BJ (cell line): ENCODE measurements at regions not wholly inside any gene's neighbourhood (a gene's known extent, or its start where the extent isn't known, plus 50 kb on each side); places are given as distances from the start of the nearest gene placed in this dataset.

Experiments used
- CTCF ChIA-PET: fragments of 350-600 bp; formaldehyde crosslinking; extraction: SDS; loops from one replicate; lab custom pipeline; 2021; ENCODE audit warnings: antibody characterized with exemption, inconsistent platforms; lab: Yijun Ruan, JAX
- POLR2A ChIA-PET: fragments of 300-600 bp; sonication (Branson Sonifier 250); formaldehyde crosslinking; extraction: SDS; loops from one replicate; lab custom pipeline; 2021; ENCODE audit warnings: antibody characterized with exemption; lab: Charles Lee
- DNase-seq: peaks from one replicate; pipeline ENCODE4 v3.0.0-alpha.2; 2011; ENCODE audit warnings: low read depth
- H3K27me3 ChIP-seq: 2 replicates; pipeline ENCODE4 v1.6.0; 2011; ENCODE audit warnings: low read length; ENCODE audit not compliant: control insufficient read depth, insufficient read depth
- H3K36me3 ChIP-seq: 2 replicates; pipeline ENCODE4 v1.5.1; 2011; ENCODE audit warnings: low read length; ENCODE audit not compliant: control insufficient read depth, insufficient read depth
- H3K4me3 ChIP-seq: 2 replicates; pipeline ENCODE4 v1.5.1; 2011; ENCODE audit warnings: low read depth, mild to moderate bottlenecking, control low read depth, low read length
- TF ChIP-seq, protein P1 (sequence below): IDR thresholded peaks from 2 replicates; pipeline ENCODE4 v1.5.1; 2011; ENCODE audit warnings: low read depth, mild to moderate bottlenecking, control low read depth, inconsistent platforms, low read length, moderate library complexity; ENCODE audit not compliant: insufficient read depth

DNA sequence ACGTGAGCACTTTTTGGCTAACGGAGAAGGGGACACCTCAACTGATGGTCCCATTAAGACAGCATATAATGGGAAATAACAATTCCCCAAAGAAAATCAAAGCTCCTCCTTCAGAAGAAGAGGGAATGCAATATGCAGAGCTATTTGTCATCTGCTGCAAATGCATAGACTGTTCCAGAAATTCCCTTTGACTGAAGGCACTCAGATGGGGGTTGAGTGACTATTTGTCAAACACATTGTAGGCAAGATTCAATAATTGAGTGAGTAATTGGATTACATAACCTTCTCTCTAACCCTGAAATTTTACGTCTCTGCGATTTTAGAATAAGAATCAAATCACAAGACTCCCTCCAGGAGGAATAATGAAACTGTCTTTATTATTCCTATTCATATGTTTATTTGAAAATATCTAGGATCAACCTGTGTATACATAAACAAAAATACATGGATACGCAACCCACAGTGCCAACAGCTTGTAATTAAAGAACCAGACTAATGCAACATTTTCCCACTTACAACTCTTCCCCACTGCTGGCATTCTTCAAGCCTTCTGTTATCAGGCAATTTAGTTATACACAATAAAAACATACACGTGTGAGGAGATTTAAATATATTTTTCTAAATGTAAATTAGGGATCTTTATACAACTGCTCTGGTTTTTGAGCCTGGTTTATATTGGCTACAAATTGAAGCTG is 256.6 kb downstream of the GBA3 start:
- H3K36me3 ChIP-seq: no peaks in the 10 kb centered on the region
- ChIA-PET CTCF (interaction anchor here (0.6 kb wide), 1 partner anchor 188 kb away, joined by 3 read pairs; no protein-coding TSS in a partner anchor), POLR2A (no interaction called here)
- no peak overlapping the region for H3K4me3 ChIP-seq
- DNase-seq: no peak
- TF ChIP-seq, protein P1, sequence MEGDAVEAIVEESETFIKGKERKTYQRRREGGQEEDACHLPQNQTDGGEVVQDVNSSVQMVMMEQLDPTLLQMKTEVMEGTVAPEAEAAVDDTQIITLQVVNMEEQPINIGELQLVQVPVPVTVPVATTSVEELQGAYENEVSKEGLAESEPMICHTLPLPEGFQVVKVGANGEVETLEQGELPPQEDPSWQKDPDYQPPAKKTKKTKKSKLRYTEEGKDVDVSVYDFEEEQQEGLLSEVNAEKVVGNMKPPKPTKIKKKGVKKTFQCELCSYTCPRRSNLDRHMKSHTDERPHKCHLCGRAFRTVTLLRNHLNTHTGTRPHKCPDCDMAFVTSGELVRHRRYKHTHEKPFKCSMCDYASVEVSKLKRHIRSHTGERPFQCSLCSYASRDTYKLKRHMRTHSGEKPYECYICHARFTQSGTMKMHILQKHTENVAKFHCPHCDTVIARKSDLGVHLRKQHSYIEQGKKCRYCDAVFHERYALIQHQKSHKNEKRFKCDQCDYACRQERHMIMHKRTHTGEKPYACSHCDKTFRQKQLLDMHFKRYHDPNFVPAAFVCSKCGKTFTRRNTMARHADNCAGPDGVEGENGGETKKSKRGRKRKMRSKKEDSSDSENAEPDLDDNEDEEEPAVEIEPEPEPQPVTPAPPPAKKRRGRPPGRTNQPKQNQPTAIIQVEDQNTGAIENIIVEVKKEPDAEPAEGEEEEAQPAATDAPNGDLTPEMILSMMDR: no peak
- H3K27me3 ChIP-seq: no peaks in the 10 kb centered on the region

DNA sequence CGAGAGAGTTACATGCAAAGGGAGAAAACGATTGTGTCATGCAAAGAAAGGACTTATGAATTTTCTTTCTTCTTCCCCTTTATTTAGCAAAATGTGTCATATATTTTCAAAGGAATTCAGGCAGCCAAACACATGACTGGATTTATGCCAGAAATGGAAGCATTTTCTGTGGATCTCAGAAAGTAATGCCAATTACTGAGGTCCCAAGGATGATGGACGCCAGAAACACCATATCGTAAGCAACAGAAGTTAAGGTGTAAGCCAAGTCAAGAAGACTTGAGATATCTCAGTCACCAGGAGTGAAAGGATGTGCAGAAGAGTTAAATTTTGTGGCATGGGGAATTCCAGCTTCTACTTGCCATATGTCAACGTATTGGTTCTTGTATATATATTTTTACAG is 255.1 kb downstream of the GBA3 start:
- TF ChIP-seq, protein P1: no peak
- ChIA-PET CTCF (no interaction called here), POLR2A (no interaction called here)
- H3K27me3 ChIP-seq: no peaks in the 10 kb centered on the region
- H3K36me3 ChIP-seq: no peaks in the 10 kb centered on the region
- DNase-seq: no peak
- H3K4me3 ChIP-seq: no peak overlapping the region

DNA sequence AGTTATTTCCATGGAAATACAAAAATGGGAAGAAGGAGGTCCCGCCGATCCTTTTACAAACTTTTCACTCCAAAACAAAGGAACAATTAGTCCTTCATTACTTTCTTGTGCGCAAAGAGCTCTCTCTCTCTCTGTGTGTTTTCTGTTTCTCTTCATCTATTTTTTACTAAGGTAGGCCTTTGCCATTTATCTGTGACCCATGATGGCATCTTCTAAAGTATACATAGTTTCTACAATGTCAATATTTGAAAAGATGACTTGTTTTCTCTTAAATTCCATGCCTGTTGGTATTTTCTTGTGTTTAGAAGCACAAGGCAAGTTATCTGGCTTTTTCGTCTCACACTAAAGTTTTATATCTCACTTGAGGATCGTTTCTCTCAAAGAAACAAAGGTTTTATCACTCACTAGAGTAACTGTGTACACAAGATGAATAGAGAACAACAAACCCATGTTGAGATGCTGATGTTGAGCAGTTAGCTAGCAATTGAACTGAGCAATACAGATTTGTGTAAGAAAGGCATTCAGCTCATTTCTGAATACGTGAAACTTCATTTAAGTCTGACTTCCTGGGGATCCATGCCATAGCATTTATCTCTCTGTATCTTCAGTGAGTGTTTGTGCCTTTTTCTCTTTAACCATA is 250.3 kb downstream of the GBA3 start:
- ChIA-PET POLR2A (no interaction called here), CTCF (no interaction called here)
- no peaks in the 10 kb centered on the region for H3K27me3 ChIP-seq
- TF ChIP-seq, protein P1: no peak
- no peaks in the 10 kb centered on the region for H3K36me3 ChIP-seq
- no peak for DNase-seq
- no peak overlapping the region for H3K4me3 ChIP-seq

DNA sequence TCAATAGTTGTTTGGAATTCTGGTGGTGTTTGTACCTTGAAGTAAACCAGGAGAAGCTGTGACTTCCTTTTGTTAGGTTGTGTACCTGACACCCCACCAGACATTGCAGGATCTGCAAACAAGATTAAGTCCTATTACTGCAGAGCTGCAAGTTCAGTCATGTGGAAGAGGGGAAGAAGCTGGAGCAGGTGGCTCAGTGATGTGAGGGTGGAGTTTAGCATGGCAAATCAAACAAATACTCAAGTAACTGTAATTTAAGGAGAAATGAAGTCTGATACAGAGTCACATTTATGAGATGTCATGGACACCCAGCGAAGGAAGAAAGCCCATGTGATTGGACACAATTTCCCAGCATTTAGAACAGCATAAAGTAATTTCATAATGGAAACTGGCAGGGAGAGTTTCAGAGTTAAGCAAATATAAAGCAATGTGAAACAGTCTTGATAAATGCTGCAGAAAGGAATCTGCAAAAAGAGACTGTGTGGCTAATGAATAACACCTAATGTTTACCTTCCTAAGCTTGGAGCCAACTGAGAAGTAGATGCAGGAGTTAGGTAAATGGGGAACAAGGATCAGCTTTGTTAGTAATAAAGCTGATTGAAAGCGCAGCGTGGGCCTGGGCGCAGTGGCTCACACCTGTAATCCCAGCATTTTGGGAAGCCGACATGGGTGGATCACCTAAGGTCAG is 249.1 kb downstream of the GBA3 start:
- TF ChIP-seq, protein P1: no peak
- Histone ChIP-seq H3K27me3 (no peaks in the 10 kb centered on the region), H3K36me3 (no peaks in the 10 kb centered on the region), H3K4me3 (no peak overlapping the region)
- CTCF ChIA-PET: no interaction called here
- no peak for DNase-seq
- POLR2A ChIA-PET: no interaction called here

DNA sequence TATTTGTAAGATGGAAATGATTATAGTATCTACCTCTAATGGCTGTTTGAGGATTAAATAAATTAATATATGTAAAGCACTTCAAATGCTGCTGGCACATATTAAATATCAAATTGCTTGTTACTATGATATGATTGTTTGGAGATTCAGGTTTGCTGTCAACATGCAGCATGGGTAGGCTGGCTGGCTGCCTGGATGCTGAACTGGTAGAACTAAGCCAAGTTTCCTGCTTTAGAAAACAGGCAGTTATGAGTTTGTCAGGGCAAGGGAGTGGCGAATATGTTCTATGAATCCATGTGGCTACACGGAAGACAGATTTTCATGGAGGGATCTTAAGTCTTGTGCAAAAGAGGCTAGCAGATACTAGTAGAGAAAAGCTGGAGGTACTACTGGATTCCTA is 239.6 kb downstream of the GBA3 start:
- no peaks in the 10 kb centered on the region for H3K27me3 ChIP-seq
- DNase-seq: no peak
- POLR2A ChIA-PET: no interaction called here
- no peak overlapping the region for H3K4me3 ChIP-seq
- CTCF ChIA-PET: no interaction called here
- TF ChIP-seq, protein P1: no peak
- H3K36me3 ChIP-seq: no peaks in the 10 kb centered on the region
